GM19328 (cell line): ENCODE measurements at regions not wholly inside any gene's neighbourhood (a gene's known extent, or its start where the extent isn't known, plus 50 kb on each side); places are given as distances from the start of the nearest gene placed in this dataset.
"Not testable (repeated sequence)": the region's sequence is repeated elsewhere in the genome, so short reads cannot be mapped to it uniquely, and the experiment has no call there.

Experiments used
- ATAC-seq: cut with Tn5 transposase; IDR thresholded peaks from one replicate; pipeline ENCODE4 v1.9.1; 2021; ENCODE audit warnings: mild to moderate bottlenecking, moderate library complexity; ENCODE audit not compliant: unreplicated experiment

GRCh38 chr13:105902396-105902795 is 633.1 kb downstream of the EFNB2 start:
- no peak for ATAC-seq

GRCh38 chr13:105897575-105897974 is 637.9 kb downstream of the EFNB2 start:
- no peak for ATAC-seq

- ATAC-seq: no peak
Measured at GRCh38 chr13:105894697-105895096, 640.8 kb downstream of the EFNB2 start.

DNA sequence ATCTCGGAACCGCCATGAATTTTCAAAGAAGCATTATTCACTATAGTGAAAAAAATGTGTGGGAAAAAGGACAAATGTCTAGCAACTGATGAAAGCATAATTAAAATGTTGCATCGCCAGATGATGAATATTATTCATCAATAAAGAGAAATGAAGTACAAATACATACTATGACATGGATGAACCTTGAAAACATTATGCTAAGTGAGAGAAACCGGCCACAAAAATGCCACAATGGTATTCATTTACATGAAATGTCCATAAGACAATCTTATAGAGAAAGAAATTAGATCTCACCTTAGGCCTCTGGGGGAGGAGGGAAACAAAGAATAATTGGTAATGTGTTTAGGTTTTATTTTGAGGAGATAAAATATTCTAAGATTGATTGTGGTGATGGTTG is 645.0 kb downstream of the EFNB2 start:
- no peak for ATAC-seq

GRCh38 chr13:105878119-105878700 is 657.3 kb downstream of the EFNB2 start:
- no peak for ATAC-seq

DNA sequence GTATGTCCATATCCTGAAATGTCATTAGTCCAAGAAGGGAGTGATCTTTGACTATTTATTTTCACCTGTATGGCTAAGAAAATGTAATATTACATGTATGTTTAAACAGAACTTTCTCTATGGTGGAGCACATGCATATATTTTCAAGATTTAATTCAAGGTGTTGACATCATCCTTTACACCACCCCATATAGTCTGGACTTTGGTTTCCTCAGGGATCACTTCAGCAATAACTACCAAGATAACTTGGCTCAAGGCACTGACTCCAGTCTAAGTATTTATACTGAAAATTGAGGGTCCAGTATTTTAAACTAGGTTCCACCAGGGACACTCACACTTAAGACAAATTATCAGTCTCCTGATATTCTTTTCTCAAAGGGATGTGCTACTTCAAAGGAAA is 660.6 kb downstream of the EFNB2 start:
- no peak for ATAC-seq

- ATAC-seq: no peak
Measured at GRCh38 chr13:105871768-105872167, 663.7 kb downstream of the EFNB2 start.

- no peak for ATAC-seq
Measured at GRCh38 chr13:105871326-105871725, 664.1 kb downstream of the EFNB2 start.

DNA sequence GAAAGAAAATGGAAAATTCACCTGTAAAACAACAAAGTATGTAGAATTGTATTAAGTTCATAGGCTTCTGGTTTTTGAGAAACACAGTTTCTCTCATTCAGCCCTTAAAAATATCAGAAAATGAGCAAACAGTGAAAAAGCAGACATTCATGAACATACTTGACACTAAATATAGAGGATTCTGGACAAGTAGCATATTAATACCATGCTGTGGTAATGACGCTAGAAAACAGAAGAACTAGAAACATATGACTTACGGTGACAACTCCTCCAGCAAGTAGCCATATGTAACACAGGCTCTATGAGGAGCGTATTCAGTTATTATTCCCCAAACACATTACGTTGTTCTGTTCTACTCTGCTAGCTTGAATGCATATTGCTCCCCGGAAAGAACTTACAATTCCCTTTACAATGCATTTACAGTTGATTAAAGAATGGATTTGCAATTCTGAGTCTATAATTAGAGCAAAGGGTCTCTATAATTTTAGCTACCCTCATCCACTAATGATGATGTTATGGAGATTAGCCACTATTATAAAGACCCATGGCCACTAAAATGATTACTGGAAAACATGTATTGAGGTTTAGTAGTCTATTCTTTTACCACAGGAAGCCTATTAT is 672.1 kb downstream of the EFNB2 start:
- no peak for ATAC-seq

- ATAC-seq: no peak
Measured at GRCh38 chr13:105848494-105848893, 687.0 kb downstream of the EFNB2 start.

DNA sequence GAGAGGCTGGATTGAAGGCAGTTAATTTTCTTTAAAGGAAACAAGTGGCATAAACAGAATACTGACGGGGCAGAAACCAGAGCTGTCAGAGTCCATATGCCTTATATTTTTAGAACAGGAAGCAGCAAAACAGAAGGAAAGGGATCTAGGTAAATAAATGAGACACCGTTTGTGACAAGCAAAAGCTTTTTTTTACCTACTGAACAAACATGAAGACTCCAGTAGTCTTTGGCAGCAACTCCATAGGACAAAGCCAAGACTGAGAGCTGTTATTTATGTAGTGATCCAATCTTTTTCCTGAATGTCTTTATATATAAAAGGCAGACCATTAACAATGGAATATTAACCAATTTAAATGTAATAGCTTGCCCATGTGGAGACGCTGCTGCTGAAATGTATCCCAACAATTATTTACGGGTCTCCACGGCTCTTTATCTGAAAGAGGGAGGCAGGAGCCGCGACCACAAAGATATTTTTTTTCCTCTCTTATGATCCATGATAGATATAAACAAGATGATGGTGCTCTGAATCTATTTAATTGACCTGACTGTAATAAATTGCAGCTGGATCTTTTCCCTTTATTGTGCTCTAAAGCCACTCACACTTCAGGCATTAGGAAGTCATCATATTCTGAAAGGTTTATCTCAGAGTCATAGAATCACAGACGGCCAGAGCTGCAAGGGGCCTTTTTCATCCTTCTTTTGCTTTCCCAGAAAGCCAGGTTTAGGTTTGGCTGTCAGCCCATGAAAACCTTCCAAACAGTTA is 687.8 kb downstream of the EFNB2 start:
- no peak for ATAC-seq

- ATAC-seq: no peak
Measured at GRCh38 chr13:105846923-105847322, 688.5 kb downstream of the EFNB2 start.

GRCh38 chr13:105841286-105841685 is 694.2 kb downstream of the EFNB2 start:
- ATAC-seq: no peak

GRCh38 chr13:105838231-105838630 is 697.2 kb downstream of the EFNB2 start:
- no peak for ATAC-seq

DNA sequence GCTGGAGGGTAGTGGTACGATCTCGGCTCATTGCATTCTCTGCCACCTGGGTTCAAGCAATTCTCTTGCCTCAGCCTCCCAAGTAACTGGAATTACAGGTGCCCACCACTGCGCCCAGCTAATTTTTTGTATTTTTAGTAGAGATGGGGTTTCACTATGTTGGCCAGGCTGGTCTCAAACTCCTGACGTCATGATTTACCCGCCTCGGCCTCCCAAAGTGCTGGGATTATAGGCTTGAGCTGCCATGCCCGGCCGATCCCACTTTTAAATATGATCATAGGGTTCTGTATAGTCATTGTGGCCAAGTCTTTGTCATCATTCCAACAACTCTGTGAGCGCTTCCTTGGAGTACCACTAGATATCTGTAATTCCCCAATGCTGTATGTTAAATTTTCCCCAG is 698.2 kb downstream of the EFNB2 start:
- ATAC-seq: not testable (repeated sequence)

DNA sequence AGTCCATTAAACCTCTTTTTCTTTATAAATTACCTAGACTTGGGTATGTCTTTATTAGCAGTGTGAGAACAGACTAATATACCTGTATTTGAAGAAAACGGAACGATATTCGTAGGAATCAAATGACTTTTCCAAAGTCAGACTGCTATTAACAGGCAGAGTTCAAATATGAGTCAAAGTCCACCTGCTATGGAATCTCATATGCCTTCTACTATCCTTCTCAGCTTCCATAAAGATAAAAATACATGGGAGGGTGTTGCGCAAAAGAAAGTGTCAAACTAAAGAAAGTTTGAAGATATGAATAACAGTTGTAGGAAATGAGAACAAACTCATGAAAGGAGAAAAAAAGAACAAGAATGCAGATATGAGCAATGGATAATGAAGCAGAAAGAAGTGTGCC is 704.6 kb downstream of the EFNB2 start:
- no peak for ATAC-seq

DNA sequence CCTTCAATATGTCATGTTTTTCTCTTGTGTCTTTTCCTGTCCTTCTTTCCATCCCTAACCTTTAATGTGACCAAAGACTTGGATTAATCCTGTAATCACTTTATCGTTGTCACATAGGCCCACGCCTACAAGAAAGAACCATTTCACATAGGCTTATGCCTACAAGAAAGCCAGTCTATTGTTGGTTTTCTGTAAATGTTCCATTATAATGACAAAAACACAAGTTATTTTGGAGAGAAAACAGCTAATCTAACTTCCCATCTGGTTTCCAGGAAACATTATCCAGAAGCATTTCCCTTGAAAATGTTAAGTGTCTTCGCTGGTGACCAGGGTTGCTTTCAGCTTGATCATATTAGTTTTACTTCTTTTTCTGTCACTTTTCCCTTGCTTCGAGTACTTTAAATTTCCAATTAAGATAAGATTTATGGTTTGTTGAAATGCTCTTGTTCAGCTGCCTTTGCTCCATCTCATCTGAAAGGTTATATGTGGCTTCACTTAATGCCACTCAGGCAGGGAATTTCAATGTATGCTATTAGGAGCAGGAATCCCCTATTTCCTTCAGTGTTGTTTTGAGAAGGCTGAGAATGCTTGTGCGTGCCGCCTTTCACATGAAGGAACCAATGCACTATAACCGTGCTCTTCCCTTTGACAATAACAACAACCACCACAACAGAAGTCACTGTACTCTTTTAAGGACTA is 708.2 kb downstream of the EFNB2 start:
- no peak for ATAC-seq

DNA sequence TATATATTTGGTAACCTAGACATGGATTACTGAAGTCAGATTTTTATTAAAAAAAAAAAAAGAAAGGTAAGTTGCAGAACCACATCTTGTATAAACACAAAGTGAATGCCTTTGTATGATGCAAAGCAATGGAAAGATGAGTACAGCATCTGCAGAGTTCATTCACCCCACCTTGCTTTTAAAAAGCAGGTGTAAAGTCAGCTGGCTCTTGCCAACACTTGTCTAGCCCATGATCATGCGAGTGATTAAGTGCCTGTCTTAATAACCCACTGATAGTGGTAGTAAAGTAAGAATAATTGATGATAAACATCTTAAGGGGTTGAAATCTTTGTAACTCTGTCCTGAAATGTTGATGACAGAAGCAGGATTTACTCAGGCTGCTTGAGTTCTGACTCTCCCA is 710.4 kb downstream of the EFNB2 start:
- no peak for ATAC-seq

- ATAC-seq: no peak
Measured at GRCh38 chr13:105821337-105821736, 714.1 kb downstream of the EFNB2 start.

DNA sequence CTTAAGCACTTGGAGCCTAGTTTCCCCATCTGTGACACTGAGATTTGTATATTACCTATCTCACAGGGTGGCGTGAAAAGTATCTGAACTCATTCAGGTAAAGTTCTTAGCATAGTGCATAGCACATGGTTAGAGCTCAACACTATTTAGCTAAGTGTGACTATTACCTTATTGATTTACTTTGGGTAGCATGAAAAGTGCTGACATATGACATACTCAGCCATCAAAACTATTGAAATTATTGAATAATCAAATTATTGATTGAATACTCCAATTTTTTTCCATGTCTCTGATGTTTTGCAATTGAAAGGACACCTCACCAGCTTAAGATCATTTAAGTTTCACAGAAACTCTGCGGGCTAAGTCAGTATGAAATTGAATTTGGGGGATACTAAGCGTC is 715.0 kb downstream of the EFNB2 start:
- ATAC-seq: no peak

GRCh38 chr13:105817498-105817897 is 718.0 kb downstream of the EFNB2 start:
- no peak for ATAC-seq

DNA sequence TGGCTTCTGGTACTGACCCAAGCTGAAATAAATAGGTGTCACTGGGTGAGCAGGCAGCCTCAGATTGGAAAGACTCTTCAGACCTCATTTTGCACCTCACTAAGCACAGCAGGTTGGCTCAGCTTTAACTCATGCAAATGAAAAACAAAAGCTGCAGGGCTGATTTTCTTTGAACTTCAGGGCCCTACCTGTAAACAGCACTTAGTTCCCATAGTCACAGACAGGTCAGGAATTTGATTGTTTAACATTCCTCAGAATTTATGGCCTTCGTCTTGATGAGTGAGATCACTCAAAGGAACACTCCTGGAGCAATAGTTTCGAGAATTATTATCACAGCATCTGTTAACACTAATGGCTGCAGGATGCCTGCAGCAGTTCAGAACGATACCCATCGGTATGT is 718.5 kb downstream of the EFNB2 start:
- ATAC-seq: no peak
